IMR-90 (cell line): ENCODE measurements at regions not wholly inside any gene's neighbourhood (a gene's known extent, or its start where the extent isn't known, plus 50 kb on each side); places are given as distances from the start of the nearest gene placed in this dataset.

Experiments
- ATAC-seq: fragments of 200-7000 bp; cut with Tn5 transposase; 2 replicates; pipeline ENCODE4 v1.9.1; 2020; ENCODE audit warnings: low read depth, mild to moderate bottlenecking, moderate library complexity
- BruUV-seq: library from RNA; stranded (reverse); fragments of 400-500 nt; replicated peaks from 2 replicates; lab custom pipeline; 2021; lab: Mats Ljungman, UMichigan
- CTCF ChIA-PET: fragments of 300-600 bp; formaldehyde crosslinking; extraction: SDS; loops from one replicate; lab custom pipeline; 2021; ENCODE audit warnings: antibody characterized with exemption; lab: Yijun Ruan, JAX
- POLR2A ChIA-PET: fragments of 300-600 bp; sonication (Branson Sonifier 250); formaldehyde crosslinking; loops from one replicate; lab custom pipeline; 2022; ENCODE audit warnings: antibody characterized with exemption; ENCODE audit not compliant: unreplicated experiment; lab: Charles Lee
- DNase-seq: peaks from one replicate; pipeline ENCODE4 v3.0.0; 2013
- H2AFZ ChIP-seq: replicated peaks from 2 replicates; pipeline ENCODE3; 2013; ENCODE audit warnings: low read length, mild to moderate bottlenecking; ENCODE audit not compliant: poor library complexity
- H2AK5ac ChIP-seq: 2 replicates; pipeline ENCODE4 v1.6.1; 2013; ENCODE audit warnings: low read depth, low read length, inconsistent platforms
- H2AK9ac ChIP-seq: replicated peaks from 2 replicates; pipeline ENCODE3; 2013; ENCODE audit warnings: mild to moderate bottlenecking, low read depth, low read length, moderate library complexity; ENCODE audit not compliant: poor library complexity
- H2BK120ac ChIP-seq: 2 replicates; pipeline ENCODE4 v1.6.1; 2013; ENCODE audit warnings: low read depth, low read length, inconsistent platforms
- H2BK15ac ChIP-seq: 3 replicates; pipeline ENCODE4 v1.6.1; 2013; ENCODE audit warnings: low read depth, low read length, inconsistent platforms
- H2BK20ac ChIP-seq: 2 replicates; pipeline ENCODE4 v1.6.1; 2013; ENCODE audit warnings: low read depth, mild to moderate bottlenecking, inconsistent platforms, low read length, moderate library complexity
- H2BK5ac ChIP-seq: 2 replicates; pipeline ENCODE4 v1.6.1; 2013; ENCODE audit warnings: mild to moderate bottlenecking, low read depth, low read length, inconsistent platforms; ENCODE audit not compliant: poor library complexity, severe bottlenecking
- H3K14ac ChIP-seq: replicated peaks from 2 replicates; pipeline ENCODE4 v1.6.1; 2013; ENCODE audit warnings: low read depth, low read length, inconsistent platforms
- H3K18ac ChIP-seq: 2 replicates; pipeline ENCODE4 v1.6.1; 2013; ENCODE audit warnings: low read depth, low read length, control low read depth
- H3K23ac ChIP-seq: 2 replicates; pipeline ENCODE4 v1.6.1; 2013; ENCODE audit warnings: low read depth, low read length, inconsistent platforms
- H3K27ac ChIP-seq: 2 replicates; pipeline ENCODE4 v1.5.1; 2013; ENCODE audit warnings: mild to moderate bottlenecking, control low read depth, low read length; ENCODE audit not compliant: insufficient read depth
- H3K27me3 ChIP-seq: 2 replicates; pipeline ENCODE4 v1.6.1; 2013; ENCODE audit warnings: low read length; ENCODE audit not compliant: control insufficient read depth, insufficient read depth
- H3K36me3 ChIP-seq: 2 replicates; pipeline ENCODE4 v1.6.1; 2013; ENCODE audit warnings: low read length, mixed read lengths; ENCODE audit not compliant: control insufficient read depth, insufficient read depth
- H3K4ac ChIP-seq: 2 replicates; pipeline ENCODE4 v1.6.1; 2013; ENCODE audit warnings: low read depth, low read length, inconsistent platforms
- H3K4me1 ChIP-seq: 2 replicates; pipeline ENCODE4 v1.6.1; 2013; ENCODE audit warnings: low read length, mixed read lengths; ENCODE audit not compliant: control insufficient read depth, insufficient read depth
- H3K4me2 ChIP-seq: 2 replicates; pipeline ENCODE4 v1.6.1; 2013; ENCODE audit warnings: low read depth, mild to moderate bottlenecking, control low read depth, low read length, moderate library complexity
- H3K4me3 ChIP-seq: 2 replicates; pipeline ENCODE4 v1.5.1; 2013; ENCODE audit warnings: low read depth, mild to moderate bottlenecking, control low read depth, low read length, moderate library complexity; ENCODE audit not compliant: insufficient read depth
- H3K56ac ChIP-seq: 2 replicates; pipeline ENCODE4 v1.6.1; 2013; ENCODE audit warnings: low read length, inconsistent platforms; ENCODE audit not compliant: insufficient read depth; ENCODE audit errors: extremely low read depth
- H3K79me1 ChIP-seq, 2 experiments: 2 replicates each; pipeline ENCODE4 v1.6.1; 2013; ENCODE audit warnings: low read length in 2 of 2, inconsistent platforms in 1 of 2, low read depth in 1 of 2
- H3K9ac ChIP-seq: 2 replicates; pipeline ENCODE4 v1.6.1; 2013; ENCODE audit warnings: low read depth, low read length, control low read depth
- H3K9me1 ChIP-seq: 2 replicates; pipeline ENCODE4 v1.6.1; 2013; ENCODE audit warnings: low read length, inconsistent platforms; ENCODE audit not compliant: insufficient read depth
- H3K9me3 ChIP-seq: 2 replicates; pipeline ENCODE4 v1.6.1; 2013; ENCODE audit warnings: low read length; ENCODE audit not compliant: control insufficient read depth, insufficient read depth
- H4K20me1 ChIP-seq: 2 replicates; pipeline ENCODE4 v1.6.1; 2013; ENCODE audit warnings: low read length, inconsistent platforms; ENCODE audit not compliant: insufficient read depth
- H4K5ac ChIP-seq: 2 replicates; pipeline ENCODE4 v1.6.1; 2013; ENCODE audit warnings: mild to moderate bottlenecking, low read depth, low read length, control low read depth
- H4K8ac ChIP-seq, 2 experiments: 2 replicates each; pipeline ENCODE4 v1.6.1; 2013; ENCODE audit warnings: low read depth in 2 of 2, low read length in 2 of 2, control low read depth in 1 of 2, inconsistent platforms in 1 of 2
- H4K91ac ChIP-seq: 2 replicates; pipeline ENCODE4 v1.6.1; 2013; ENCODE audit warnings: low read depth, low read length, inconsistent platforms; ENCODE audit not compliant: insufficient read depth
- CEBPB ChIP-seq: IDR thresholded peaks from 2 replicates; pipeline ENCODE4 v1.6.1; 2012; ENCODE audit warnings: low read depth, low read length, improper control_type of control experiment
- MAZ ChIP-seq: IDR thresholded peaks from 2 replicates; pipeline ENCODE4 v1.6.1; 2012; ENCODE audit warnings: low read depth, mild to moderate bottlenecking, low read length, improper control_type of control experiment, moderate library complexity, borderline replicate concordance
- POLR2A ChIP-seq: IDR thresholded peaks from 2 replicates; pipeline ENCODE4 v1.6.1; 2012; ENCODE audit warnings: mild to moderate bottlenecking, low read depth, low read length
- WGBS, 2 experiments: methylation state at CpG; one replicate each; pipeline versions ENCODE4 v1.1.5 to v1.1.7; 2013; ENCODE audit warnings: missing lambda C conversion rate in 2 of 2; ENCODE audit not compliant: insufficient read length in 1 of 2; ENCODE audit errors: extremely low coverage in 2 of 2; 5-methylcytosine and 5-hydroxymethylcytosine counted together
- dilution Hi-C: fragments of 300-500 bp; cut with HindIII; formaldehyde crosslinking; loops from one replicate; pipeline ENCODE4 v1.14.3; 2018; ENCODE audit warnings: low sequenced_read_pairs; ENCODE audit not compliant: unreplicated experiment
- in situ Hi-C: fragments of 300-500 bp; cut with MboI; formaldehyde crosslinking; loops from 3 replicates; pipeline ENCODE4 v1.14.3; 2019; ENCODE audit warnings: low sequenced_read_pairs, inconsistent platforms, mixed read lengths
- intact Hi-C: fragments of 100-400 bp; cut with micrococcal nuclease; formaldehyde crosslinking; loops from 2 replicates; pipeline ENCODE4 v1.10.0; 2022

- H4K91ac ChIP-seq: no peak overlapping the region
- dilution Hi-C loops: no loop called here
- TF ChIP-seq CEBPB (no peak), POLR2A (no peak), MAZ (no peak)
- H3K4ac ChIP-seq: no peak overlapping the region
- no peak overlapping the region for H3K14ac ChIP-seq
- H3K23ac ChIP-seq: no peak overlapping the region
- H3K18ac ChIP-seq: no peak overlapping the region
- intact Hi-C loops: no loop called here
- H3K56ac ChIP-seq: no peak overlapping the region
- H3K4me3 ChIP-seq: no peak overlapping the region
- no peak overlapping the region for H2BK20ac ChIP-seq
- no peaks in the 10 kb centered on the region for H3K36me3 ChIP-seq
- no peak overlapping the region for H3K27ac ChIP-seq
- H2AK5ac ChIP-seq: no peak overlapping the region
- no peak overlapping the region for H3K9ac ChIP-seq
- in situ Hi-C loops: no loop called here
- ChIA-PET POLR2A (no interaction called here), CTCF (no interaction called here)
- peak overlapping the region; percentile 55 for H2AK9ac ChIP-seq
- no peak overlapping the region for H2BK5ac ChIP-seq
- ATAC-seq (no peak), DNase-seq (no peak)
- no TSS peak for BruUV-seq
- peaks cover 59% of the 10 kb centered on the region for H3K27me3 ChIP-seq
- H4K20me1 ChIP-seq: no peaks in the 10 kb centered on the region
- no peak overlapping the region for H4K8ac ChIP-seq
- H3K4me1 ChIP-seq: no peaks in the 10 kb centered on the region
- no peak overlapping the region for H4K5ac ChIP-seq
- 40% methylated on average over 4 of the region's 9 CpGs; no CpG with 5 or more reads in 1 of the 2 experiments for WGBS, 2 experiments
- no peaks in the 10 kb centered on the region for H3K9me1 ChIP-seq
- no peak overlapping the region for H2BK15ac ChIP-seq
- no peaks in the 10 kb centered on the region for H3K9me3 ChIP-seq
- H2BK120ac ChIP-seq: no peak overlapping the region
- H3K4me2 ChIP-seq: no peak overlapping the region
- H2AFZ ChIP-seq: no peak overlapping the region
- no peaks in the 10 kb centered on the region for H3K79me1 ChIP-seq
These were observed 168.2 kb upstream of the TNRC6C start for GRCh38 chr17:77790143-77790829.
